GM18502 (cell line): ENCODE measurements at regions not wholly inside any gene's neighbourhood (a gene's known extent, or its start where the extent isn't known, plus 50 kb on each side); places are given as distances from the start of the nearest gene placed in this dataset.
A peak's percentile ranks its signal among the peaks of the same experiment; 100 is the strongest.

Source experiments
- ATAC-seq: cut with Tn5 transposase; IDR thresholded peaks from one replicate; pipeline ENCODE4 v1.9.1; 2021; ENCODE audit warnings: mild to moderate bottlenecking; ENCODE audit not compliant: unreplicated experiment, poor library complexity

- no peak for ATAC-seq
These were observed 62.7 kb upstream of the GATA6 start for GRCh38 chr18:22106536-22107292.

- ATAC-seq: no peak
These were observed 60.7 kb upstream of the GATA6 start for GRCh38 chr18:22108674-22109073.

- ATAC-seq: peak; percentile 72
These were observed 59.9 kb upstream of the GATA6 start for GRCh38 chr18:22109535-22109934.

- ATAC-seq: no peak
These were observed 58.9 kb upstream of the GATA6 start for GRCh38 chr18:22110461-22110924.

- no peak for ATAC-seq
These were observed 57.2 kb upstream of the GATA6 start for GRCh38 chr18:22112215-22112614.

GRCh38 chr18:22113144-22113844 lies 56.1 kb upstream of the GATA6 start:
- ATAC-seq: no peak

GRCh38 chr18:22114526-22115321 lies 54.7 kb upstream of the GATA6 start:
- ATAC-seq: no peak

GRCh38 chr18:22115573-22115972 lies 53.8 kb upstream of the GATA6 start:
- ATAC-seq: no peak
